ENCODE measurements at regions not wholly inside any gene's neighbourhood (a gene's known extent, or its start where the extent isn't known, plus 50 kb on each side); places are given as distances from the start of the nearest gene placed in this dataset.

GRCh38 chr21:27406300-27407009 is 439.6 kb upstream of the ADAMTS5 start:
- Histone ChIP-seq H3K27ac (replicated peaks) (peak overlapping the region; percentile 71), H3K27me3 (ENCODE audit: low read depth) (no peaks in the 10 kb centered on the region), H3K4me3 (no peak overlapping the region), H3K4me1 (peaks cover 32% of the 10 kb centered on the region), H3K36me3 (no peaks in the 10 kb centered on the region), H3K9me3 (replicated peaks) (no peaks in the 10 kb centered on the region)
- intact Hi-C loops (cut with micrococcal nuclease), result no loop called here
- no peak for TF ChIP-seq CTCF (IDR thresholded peaks at IDR 0.05; ENCODE audit: borderline replicate concordance)
- no peak for DNase-seq

GRCh38 chr21:27403011-27403410 is 436.1 kb upstream of the ADAMTS5 start:
- H3K4me1 ChIP-seq, result peaks cover 23% of the 10 kb centered on the region
- DNase-seq, result no peak
- intact Hi-C loops (cut with micrococcal nuclease), result no loop called here
- H3K4me3 ChIP-seq, result no peak overlapping the region
- H3K27ac ChIP-seq (replicated peaks), result no peak overlapping the region
- H3K27me3 ChIP-seq (ENCODE audit: low read depth), result no peaks in the 10 kb centered on the region
- no peak for TF ChIP-seq CTCF (IDR thresholded peaks at IDR 0.05; ENCODE audit: borderline replicate concordance)
- no peaks in the 10 kb centered on the region for H3K9me3 ChIP-seq (replicated peaks)
- no peaks in the 10 kb centered on the region for H3K36me3 ChIP-seq

GRCh38 chr21:27400045-27400444 is 433.2 kb upstream of the ADAMTS5 start:
- Histone ChIP-seq H3K4me1 (no peaks in the 10 kb centered on the region), H3K36me3 (no peaks in the 10 kb centered on the region), H3K9me3 (replicated peaks) (no peaks in the 10 kb centered on the region), H3K27me3 (ENCODE audit: low read depth) (no peaks in the 10 kb centered on the region), H3K4me3 (peak overlapping the region; percentile 18), H3K27ac (replicated peaks) (no peak overlapping the region)
- intact Hi-C loops (cut with micrococcal nuclease), result no loop called here
- DNase-seq, result no peak
- TF ChIP-seq CTCF (IDR thresholded peaks at IDR 0.05; ENCODE audit: borderline replicate concordance), result no peak

GRCh38 chr21:27397578-27397977 is 430.7 kb upstream of the ADAMTS5 start:
- Histone ChIP-seq H3K27me3 (ENCODE audit: low read depth) (no peaks in the 10 kb centered on the region), H3K27ac (replicated peaks) (no peak overlapping the region), H3K9me3 (replicated peaks) (no peaks in the 10 kb centered on the region), H3K4me1 (no peaks in the 10 kb centered on the region), H3K36me3 (no peaks in the 10 kb centered on the region), H3K4me3 (no peak overlapping the region)
- no peak for DNase-seq
- intact Hi-C loops (cut with micrococcal nuclease), result no loop called here
- no peak for TF ChIP-seq CTCF (IDR thresholded peaks at IDR 0.05; ENCODE audit: borderline replicate concordance)

- peaks cover 6% of the 10 kb centered on the region for H3K4me1 ChIP-seq
- DNase-seq, result no peak
- no peak overlapping the region for H3K4me3 ChIP-seq
- TF ChIP-seq CTCF (IDR thresholded peaks at IDR 0.05; ENCODE audit: borderline replicate concordance), result no peak
- H3K27me3 ChIP-seq (ENCODE audit: low read depth), result no peaks in the 10 kb centered on the region
- H3K9me3 ChIP-seq (replicated peaks), result no peaks in the 10 kb centered on the region
- intact Hi-C loops (cut with micrococcal nuclease), result no loop called here
- H3K36me3 ChIP-seq, result no peaks in the 10 kb centered on the region
- no peak overlapping the region for H3K27ac ChIP-seq (replicated peaks)
These were observed 426.8 kb upstream of the ADAMTS5 start for GRCh38 chr21:27393726-27394125.

All from left ventricle myocardium inferior (tissue), 1 donor.